GM21423 (cell line): ENCODE measurements at regions not wholly inside any gene's neighbourhood (a gene's known extent, or its start where the extent isn't known, plus 50 kb on each side); places are given as distances from the start of the nearest gene placed in this dataset.

Experiments
- ATAC-seq: cut with Tn5 transposase; IDR thresholded peaks from one replicate; pipeline ENCODE4 v1.9.1; 2021; ENCODE audit warnings: mild to moderate bottlenecking, moderate library complexity; ENCODE audit not compliant: unreplicated experiment

- no peak for ATAC-seq
These were observed 315.6 kb upstream of the NR2F2 start for GRCh38 chr15:96014939-96015338.

GRCh38 chr15:96019114-96019513 lies 311.4 kb upstream of the NR2F2 start:
- no peak for ATAC-seq

DNA sequence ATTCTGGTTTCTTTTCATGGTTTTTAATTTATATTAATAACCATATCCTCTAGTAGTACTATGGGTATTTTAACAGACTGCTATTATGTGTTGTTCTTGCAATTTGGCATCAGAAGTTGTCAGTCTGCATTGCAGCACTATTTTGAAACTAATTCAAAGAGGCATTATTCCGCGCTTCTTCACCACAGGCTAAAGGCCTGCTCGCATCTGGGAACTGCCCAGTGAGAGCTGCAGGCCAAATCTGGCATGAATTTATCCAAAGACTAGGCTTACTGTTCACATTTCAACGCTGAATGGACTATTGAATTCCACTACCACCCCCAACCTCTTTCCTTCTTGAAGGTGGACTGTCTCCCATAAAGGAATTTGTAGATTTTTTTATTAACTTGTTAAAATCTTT lies 310.4 kb upstream of the NR2F2 start:
- ATAC-seq = no peak

GRCh38 chr15:96020797-96021196 lies 309.7 kb upstream of the NR2F2 start:
- ATAC-seq = no peak

- ATAC-seq = no peak
These were observed 307.4 kb upstream of the NR2F2 start for GRCh38 chr15:96023081-96023480.

- ATAC-seq = no peak
These were observed 303.0 kb upstream of the NR2F2 start for GRCh38 chr15:96027501-96027900.

DNA sequence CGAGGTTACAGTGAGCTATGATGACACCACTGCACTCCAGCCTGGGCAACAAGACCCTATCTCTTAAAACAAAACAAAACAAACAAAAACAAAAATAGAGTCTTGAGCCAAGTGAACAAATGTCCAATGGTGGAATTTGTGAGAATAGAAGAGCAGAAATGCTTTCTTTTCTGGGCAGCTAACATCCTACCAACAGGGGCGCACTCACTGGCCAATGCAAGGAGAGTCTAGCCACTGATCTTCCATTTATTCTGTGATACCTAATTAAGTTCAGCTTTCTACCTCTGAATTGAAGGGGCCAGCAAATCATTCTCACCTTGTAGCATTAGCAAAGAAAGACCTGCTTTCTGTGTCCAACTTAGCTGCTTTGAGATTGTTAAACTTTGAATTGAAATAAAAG lies 301.9 kb upstream of the NR2F2 start:
- ATAC-seq = no peak

DNA sequence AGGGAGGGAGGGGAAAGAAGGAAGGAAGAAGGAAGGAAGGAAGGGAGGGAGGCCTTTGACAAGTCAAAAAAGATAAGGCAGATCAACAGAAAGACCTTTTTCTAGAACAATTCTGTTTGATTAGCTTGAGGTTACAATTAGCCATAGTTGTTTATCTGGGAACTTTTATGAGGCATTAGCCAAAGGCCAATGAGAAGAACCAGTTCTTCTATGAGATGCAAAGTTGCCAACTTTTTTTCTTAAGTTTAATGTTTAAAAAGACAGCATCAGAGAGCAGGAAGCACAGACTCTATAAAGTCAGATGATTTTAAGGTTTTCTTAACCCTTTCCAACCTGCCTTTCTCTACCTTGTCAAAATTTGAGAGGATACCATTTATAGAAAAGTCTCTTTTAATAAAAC lies 301.3 kb upstream of the NR2F2 start:
- ATAC-seq = no peak

- ATAC-seq = no peak
These were observed 298.9 kb upstream of the NR2F2 start for GRCh38 chr15:96031426-96032110.

DNA sequence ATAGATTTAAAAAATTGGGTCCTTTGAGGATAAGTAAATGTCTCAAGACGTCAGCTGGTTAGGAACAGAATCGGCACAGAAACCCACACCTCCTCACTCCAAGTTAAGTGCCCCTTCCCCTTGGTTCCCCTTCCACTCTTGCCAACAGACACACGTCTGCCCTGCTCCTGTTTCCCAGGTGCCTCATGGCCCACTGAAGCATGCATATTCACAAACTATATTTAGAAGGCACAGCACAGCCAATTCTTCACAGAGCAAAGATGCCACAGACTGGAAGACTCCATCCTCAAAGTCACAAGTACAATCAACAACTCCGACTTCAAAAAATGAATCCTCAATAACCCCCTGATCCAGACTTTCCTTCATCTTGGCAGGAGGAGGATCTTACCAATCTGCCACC lies 295.4 kb upstream of the NR2F2 start:
- ATAC-seq = no peak

DNA sequence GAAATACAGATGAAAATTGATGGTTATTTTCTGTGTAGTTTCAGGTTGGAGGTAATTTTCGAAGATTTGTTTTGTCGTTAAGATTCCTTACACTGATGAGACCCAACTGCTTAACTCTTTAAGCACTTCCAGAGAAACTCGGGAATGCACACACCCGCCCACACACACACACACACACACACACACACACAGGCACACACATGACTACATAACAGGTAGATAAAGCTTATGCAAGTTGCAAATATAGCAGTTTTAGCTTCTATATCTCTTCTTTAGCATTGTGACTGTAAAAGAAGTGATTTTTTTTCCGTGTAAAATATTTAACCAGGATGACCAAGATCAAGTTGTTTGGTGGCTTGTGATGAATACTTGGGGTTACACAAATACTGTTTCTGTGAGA lies 294.9 kb upstream of the NR2F2 start:
- ATAC-seq = no peak

DNA sequence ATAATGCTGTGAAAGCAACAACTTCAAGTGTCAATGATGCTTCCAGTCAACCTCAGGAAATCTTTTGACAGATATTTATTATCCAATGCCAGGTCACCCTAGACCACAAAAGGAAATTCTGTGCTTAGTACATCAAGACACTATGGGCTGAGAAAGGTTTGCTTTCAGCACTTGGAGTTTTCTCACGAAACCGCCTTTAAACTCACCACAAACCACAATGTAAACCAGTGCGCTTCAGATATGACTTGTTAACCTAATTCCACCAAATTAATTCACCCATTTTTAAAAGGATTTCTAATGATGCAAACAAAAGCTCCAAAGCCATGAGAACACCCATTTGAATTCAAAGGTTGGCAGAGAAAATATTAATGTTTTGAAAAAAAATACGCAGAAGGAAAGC lies 292.9 kb upstream of the NR2F2 start:
- peak; percentile 59 for ATAC-seq

DNA sequence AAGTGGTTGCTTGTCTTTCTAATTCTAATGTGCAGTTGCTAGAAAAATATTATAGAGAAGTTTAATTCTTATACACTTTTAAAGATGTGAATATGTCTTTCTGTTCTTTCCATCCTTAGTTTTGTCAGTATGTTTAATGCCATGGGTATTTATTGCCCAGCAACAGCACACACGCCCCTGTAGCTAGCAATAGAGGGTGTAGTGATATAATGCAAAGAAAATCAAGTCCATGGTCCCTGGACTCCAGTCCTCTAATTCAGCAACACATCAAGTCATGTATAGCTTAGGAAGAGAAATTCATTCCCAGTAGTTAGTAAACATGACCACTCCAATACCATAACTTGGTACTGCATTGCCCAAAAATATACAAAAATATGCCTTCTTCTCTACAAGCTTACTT lies 292.4 kb upstream of the NR2F2 start:
- no peak for ATAC-seq

- ATAC-seq = peak; percentile 36
These were observed 291.9 kb upstream of the NR2F2 start for GRCh38 chr15:96038650-96039049.

GRCh38 chr15:96041982-96042733 lies 288.3 kb upstream of the NR2F2 start:
- ATAC-seq = no peak

DNA sequence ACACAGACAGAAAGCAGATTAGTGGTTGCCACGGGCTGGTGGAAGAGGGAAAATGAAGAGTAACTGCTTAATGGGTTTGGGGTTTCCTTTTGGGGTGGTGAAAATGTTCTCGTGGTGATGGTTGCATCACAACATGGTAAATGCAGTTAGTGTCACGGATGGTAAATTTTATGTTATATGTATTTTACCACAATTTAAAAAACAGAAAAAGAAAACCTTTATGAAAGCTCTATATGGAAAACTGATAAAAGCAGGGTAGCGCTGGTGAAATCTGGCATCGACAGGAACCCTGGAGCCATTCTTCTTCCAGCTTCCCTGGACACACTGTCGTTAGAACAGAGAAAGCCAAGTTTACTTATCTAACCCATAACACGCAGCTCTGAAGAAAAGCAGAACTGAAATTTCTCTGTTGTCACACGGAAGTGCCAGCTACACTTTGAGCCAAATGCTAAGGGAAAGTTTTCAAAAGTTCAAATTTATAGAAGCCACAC lies 287.7 kb upstream of the NR2F2 start:
- peak; percentile 83 for ATAC-seq

DNA sequence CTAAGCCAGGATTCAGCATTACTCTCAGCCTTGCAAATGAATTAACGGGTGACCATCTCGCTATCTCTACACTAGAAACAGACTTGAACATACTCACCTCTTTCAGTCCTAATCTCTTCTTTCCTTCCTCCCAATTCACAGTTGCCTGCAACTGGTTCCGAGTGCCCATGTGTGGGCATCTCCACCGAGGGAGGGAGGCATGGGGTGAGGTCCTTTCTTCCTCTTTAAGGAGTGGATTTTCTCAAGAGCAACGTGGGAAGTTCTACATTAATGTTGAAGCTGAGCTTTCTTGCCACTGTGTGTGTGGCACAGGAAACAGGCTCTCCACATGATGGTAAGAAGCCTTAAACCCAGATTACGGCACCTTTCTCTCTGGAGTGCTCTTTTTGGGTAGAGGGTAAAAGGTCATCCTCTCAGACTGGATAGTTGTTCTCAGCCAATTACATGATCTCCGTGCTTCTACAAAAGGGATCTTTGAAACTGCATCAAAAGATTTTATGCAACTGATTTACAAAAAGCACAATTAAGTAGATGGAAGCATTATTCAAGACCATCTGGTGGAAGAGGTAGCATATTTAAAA lies 286.8 kb upstream of the NR2F2 start:
- no peak for ATAC-seq

- no peak for ATAC-seq
These were observed 283.8 kb upstream of the NR2F2 start for GRCh38 chr15:96046620-96047240.

- ATAC-seq = no peak
These were observed 283.1 kb upstream of the NR2F2 start for GRCh38 chr15:96047255-96047931.

DNA sequence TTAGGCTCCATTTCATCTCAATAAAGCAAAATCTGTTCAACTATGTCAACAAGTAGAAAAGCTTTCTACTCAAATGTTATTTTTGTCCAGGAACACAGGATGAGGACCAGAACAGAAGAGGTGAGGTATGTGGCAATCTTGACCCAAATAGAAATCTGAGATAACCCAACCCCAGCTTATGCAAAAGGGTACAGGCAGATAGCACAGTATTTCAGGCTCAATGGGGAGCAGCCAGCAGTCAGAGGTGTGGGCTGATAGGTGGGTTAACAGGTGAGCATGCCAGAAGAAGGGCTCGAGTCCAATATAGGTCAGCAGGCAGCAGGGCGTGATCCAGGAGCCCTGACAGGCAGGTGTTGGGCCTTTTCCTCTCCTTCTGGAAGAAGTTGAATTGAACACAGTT lies 281.2 kb upstream of the NR2F2 start:
- ATAC-seq = no peak

- no peak for ATAC-seq
These were observed 280.7 kb upstream of the NR2F2 start for GRCh38 chr15:96049766-96050165.
